GM23338 (cell line): ENCODE measurements at regions not wholly inside any gene's neighbourhood (a gene's known extent, or its start where the extent isn't known, plus 50 kb on each side); places are given as distances from the start of the nearest gene placed in this dataset.

Source experiments
- ATAC-seq: fragments of 200-7000 bp; cut with Tn5 transposase; 3 replicates; pipeline ENCODE4 v1.9.1; 2020
- DNase-seq: peaks from one replicate; pipeline ENCODE4 v3.0.0-alpha.2; 2015; ENCODE audit warnings: low spot score
- H2AFZ ChIP-seq: fragments of 200-600 bp; sonication (generic); 2 replicates; pipeline ENCODE4 v1.8.0; 2016; ENCODE audit warnings: antibody characterized with exemption, mild to moderate bottlenecking, moderate library complexity
- H3F3A ChIP-seq: fragments of 200-600 bp; sonication (generic); replicated peaks from 2 replicates; pipeline ENCODE4 v1.8.0; 2017; ENCODE audit warnings: antibody characterized with exemption, mixed run types, low read depth
- H3K27ac ChIP-seq: fragments of 200-600 bp; sonication (generic); 2 replicates; pipeline ENCODE4 v1.6.1; 2016; ENCODE audit warnings: low read depth
- H3K27me3 ChIP-seq: fragments of 200-600 bp; sonication (generic); 2 replicates; pipeline ENCODE4 v1.8.0; 2016; ENCODE audit warnings: mild to moderate bottlenecking, mixed run types, moderate library complexity; ENCODE audit not compliant: insufficient read depth
- H3K36me3 ChIP-seq: fragments of 200-600 bp; sonication (generic); 2 replicates; pipeline ENCODE4 v1.8.0; 2016; ENCODE audit warnings: mild to moderate bottlenecking; ENCODE audit not compliant: insufficient read depth
- H3K4me1 ChIP-seq: fragments of 200-600 bp; sonication (generic); 2 replicates; pipeline ENCODE4 v1.8.0; 2016; ENCODE audit warnings: mild to moderate bottlenecking, moderate library complexity; ENCODE audit not compliant: insufficient read depth
- H3K4me2 ChIP-seq: fragments of 200-600 bp; sonication (generic); 2 replicates; pipeline ENCODE4 v1.7.1; 2017; ENCODE audit warnings: mixed run types
- H3K4me3 ChIP-seq: fragments of 200-600 bp; sonication (generic); 2 replicates; pipeline ENCODE4 v1.6.1; 2016; ENCODE audit warnings: mixed run types
- H3K79me2 ChIP-seq: fragments of 200-600 bp; sonication (generic); replicated peaks from 2 replicates; pipeline ENCODE4 v1.8.0; 2017; ENCODE audit warnings: mild to moderate bottlenecking; ENCODE audit not compliant: insufficient read depth
- H3K9me2 ChIP-seq: fragments of 200-600 bp; sonication (generic); 2 replicates; pipeline ENCODE4 v1.8.0; 2017; ENCODE audit not compliant: insufficient read depth
- H4K20me1 ChIP-seq: fragments of 200-600 bp; sonication (generic); replicated peaks from 2 replicates; pipeline ENCODE4 v1.8.0; 2017; ENCODE audit warnings: mild to moderate bottlenecking; ENCODE audit not compliant: insufficient read depth
- H3K27ac Mint-ChIP-seq: 2 replicates; pipeline ENCODE4 v1.8.0; 2020; ENCODE audit warnings: inconsistent platforms, mild to moderate bottlenecking, moderate library complexity, mixed read lengths
- H3K27me3 Mint-ChIP-seq: 3 replicates; pipeline ENCODE4 v1.8.0; 2022; ENCODE audit warnings: low read depth, mild to moderate bottlenecking, moderate library complexity, mixed read lengths, inconsistent platforms; ENCODE audit not compliant: insufficient read depth, poor library complexity
- H3K36me3 Mint-ChIP-seq: 3 replicates; pipeline ENCODE4 v1.8.0; 2021; ENCODE audit warnings: low read depth, mild to moderate bottlenecking, inconsistent platforms, moderate library complexity, mixed read lengths
- H3K4me1 Mint-ChIP-seq: 3 replicates; pipeline ENCODE4 v1.8.0; 2020; ENCODE audit warnings: mild to moderate bottlenecking, inconsistent platforms, mixed read lengths
- H3K4me3 Mint-ChIP-seq: 3 replicates; pipeline ENCODE4 v1.8.0; 2021; ENCODE audit warnings: moderate library complexity, mild to moderate bottlenecking, inconsistent platforms, mixed read lengths
- H3K9me3 Mint-ChIP-seq: 3 replicates; pipeline ENCODE4 v1.8.0; 2020; ENCODE audit warnings: moderate library complexity, mild to moderate bottlenecking, inconsistent platforms, mixed read lengths
- CREB1 ChIP-seq: fragments of 250-450 bp; sonication (Bioruptor Pico); IDR thresholded peaks from 2 replicates; pipeline ENCODE4 v1.5.0; 2020; ENCODE audit warnings: low read depth, mild to moderate bottlenecking, moderate library complexity
- EZH2 ChIP-seq: fragments of 200-600 bp; sonication (generic); IDR thresholded peaks from one replicate; pipeline ENCODE4 v1.8.0; 2017; ENCODE audit warnings: antibody characterized with exemption, mild to moderate bottlenecking, low read depth; ENCODE audit not compliant: unreplicated experiment
- EZH2phosphoT487 ChIP-seq: fragments of 200-600 bp; sonication (generic); IDR thresholded peaks from one replicate; pipeline ENCODE4 v1.8.1; 2018; ENCODE audit warnings: antibody characterized with exemption; ENCODE audit not compliant: unreplicated experiment
- JUNB ChIP-seq: IDR thresholded peaks from one replicate; pipeline ENCODE4 v1.6.1; 2016; ENCODE audit warnings: antibody characterized with exemption; ENCODE audit not compliant: unreplicated experiment
- NANOG ChIP-seq: IDR thresholded peaks from 2 replicates; pipeline ENCODE4 v1.6.1; 2016; ENCODE audit warnings: antibody characterized with exemption, borderline replicate concordance
- POLR2AphosphoS5 ChIP-seq: IDR thresholded peaks from 2 replicates; pipeline ENCODE4 v1.6.1; 2016; ENCODE audit warnings: antibody characterized with exemption, low read depth
- STAT1 ChIP-seq: IDR thresholded peaks from one replicate; pipeline ENCODE4 v1.6.1; 2016; ENCODE audit warnings: antibody characterized with exemption; ENCODE audit not compliant: unreplicated experiment
- ZNF114 ChIP-seq: fragments of 250-450 bp; sonication (Bioruptor Pico); IDR thresholded peaks from 2 replicates; pipeline ENCODE4 v1.5.0; 2020; ENCODE audit warnings: mild to moderate bottlenecking, moderate library complexity
- ZNF331 ChIP-seq: fragments of 250-450 bp; sonication (Bioruptor Pico); IDR thresholded peaks from 2 replicates; pipeline ENCODE4 v1.5.0; 2020; ENCODE audit warnings: low read depth, mild to moderate bottlenecking, moderate library complexity
- TF ChIP-seq, protein P1 (sequence below): IDR thresholded peaks from 2 replicates; pipeline ENCODE4 v1.6.1; 2016; ENCODE audit warnings: antibody characterized with exemption
- TF ChIP-seq, protein P2 (sequence below): fragments of 250-450 bp; sonication (Bioruptor Pico); IDR thresholded peaks from 2 replicates; pipeline ENCODE4 v1.5.0; 2020; ENCODE audit warnings: mild to moderate bottlenecking, moderate library complexity
- TF ChIP-seq, protein P3 (sequence below): IDR thresholded peaks from one replicate; pipeline ENCODE4 v1.6.1; 2018; ENCODE audit warnings: antibody characterized with exemption; ENCODE audit not compliant: unreplicated experiment

DNA sequence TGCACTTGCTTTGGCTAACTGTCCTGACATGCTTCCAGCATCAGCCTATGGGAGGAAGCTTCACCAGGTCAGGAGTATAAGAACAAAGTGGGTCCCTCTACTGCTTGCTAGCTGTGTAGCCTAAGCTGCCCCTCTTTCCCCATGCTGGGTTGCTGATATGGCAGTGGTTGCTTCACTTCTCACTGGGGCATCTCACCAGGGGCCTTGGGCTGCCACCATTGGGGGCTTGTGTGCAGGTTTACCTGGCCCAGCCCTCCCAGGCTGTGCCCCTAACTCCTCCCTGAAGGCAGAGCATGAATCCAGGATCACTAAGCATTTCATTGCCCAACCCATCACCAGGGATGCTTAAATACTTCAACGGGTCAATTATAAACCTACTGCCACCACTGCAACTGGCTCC is 817.1 kb upstream of the TMEFF2 start (continued):
- TF ChIP-seq EZH2phosphoT487 (no peak), CREB1 (CRISPR knock-in tag) (no peak), ZNF114 (CRISPR knock-in tag) (no peak), JUNB (no peak), STAT1 (no peak)
- TF ChIP-seq, protein P1, sequence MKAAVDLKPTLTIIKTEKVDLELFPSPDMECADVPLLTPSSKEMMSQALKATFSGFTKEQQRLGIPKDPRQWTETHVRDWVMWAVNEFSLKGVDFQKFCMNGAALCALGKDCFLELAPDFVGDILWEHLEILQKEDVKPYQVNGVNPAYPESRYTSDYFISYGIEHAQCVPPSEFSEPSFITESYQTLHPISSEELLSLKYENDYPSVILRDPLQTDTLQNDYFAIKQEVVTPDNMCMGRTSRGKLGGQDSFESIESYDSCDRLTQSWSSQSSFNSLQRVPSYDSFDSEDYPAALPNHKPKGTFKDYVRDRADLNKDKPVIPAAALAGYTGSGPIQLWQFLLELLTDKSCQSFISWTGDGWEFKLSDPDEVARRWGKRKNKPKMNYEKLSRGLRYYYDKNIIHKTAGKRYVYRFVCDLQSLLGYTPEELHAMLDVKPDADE: no peak

DNA sequence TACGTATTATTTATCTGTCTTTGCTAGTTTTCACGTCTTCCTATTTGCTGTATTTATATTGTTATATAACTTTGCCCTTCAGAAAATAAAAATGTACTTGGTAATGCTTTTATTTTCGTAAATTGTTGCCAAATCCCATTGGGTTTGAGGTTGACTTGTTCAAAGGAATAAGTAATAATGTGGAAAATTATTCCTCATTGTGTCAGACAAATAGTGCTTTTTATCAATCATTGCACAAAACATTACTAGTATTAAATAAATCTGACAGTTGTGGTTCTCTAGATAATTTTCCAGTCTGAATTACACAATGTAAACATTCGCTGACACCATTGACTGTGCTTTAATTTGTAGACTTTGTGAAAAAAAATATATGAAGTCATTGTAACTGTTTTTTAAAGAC is 798.3 kb upstream of the TMEFF2 start:
- Histone ChIP-seq H3K27ac (no peak overlapping the region), H3K79me2 (no peaks in the 10 kb centered on the region), H3K27me3 (no peaks in the 10 kb centered on the region), H3F3A (no peaks in the 10 kb centered on the region), H2AFZ (no peak overlapping the region), H3K4me1 (no peaks in the 10 kb centered on the region), H3K4me2 (no peak overlapping the region), H3K9me2 (no peaks in the 10 kb centered on the region), H4K20me1 (no peaks in the 10 kb centered on the region), H3K36me3 (no peaks in the 10 kb centered on the region), H3K4me3 (no peak overlapping the region)
- Mint-ChIP-seq H3K27ac (no peak overlapping the region), H3K36me3 (no peaks in the 10 kb centered on the region), H3K27me3 (no peaks in the 10 kb centered on the region), H3K4me3 (no peak overlapping the region), H3K4me1 (no peaks in the 10 kb centered on the region), H3K9me3 (0 out of 3 replicates have a peak, but pooled peaks cover 3% of the 10 kb centered on the region)
- no peak for ATAC-seq
- DNase-seq: no peak
- no peak for TF ChIP-seq POLR2AphosphoS5
- no peak for TF ChIP-seq EZH2phosphoT487
- TF ChIP-seq, protein P2, sequence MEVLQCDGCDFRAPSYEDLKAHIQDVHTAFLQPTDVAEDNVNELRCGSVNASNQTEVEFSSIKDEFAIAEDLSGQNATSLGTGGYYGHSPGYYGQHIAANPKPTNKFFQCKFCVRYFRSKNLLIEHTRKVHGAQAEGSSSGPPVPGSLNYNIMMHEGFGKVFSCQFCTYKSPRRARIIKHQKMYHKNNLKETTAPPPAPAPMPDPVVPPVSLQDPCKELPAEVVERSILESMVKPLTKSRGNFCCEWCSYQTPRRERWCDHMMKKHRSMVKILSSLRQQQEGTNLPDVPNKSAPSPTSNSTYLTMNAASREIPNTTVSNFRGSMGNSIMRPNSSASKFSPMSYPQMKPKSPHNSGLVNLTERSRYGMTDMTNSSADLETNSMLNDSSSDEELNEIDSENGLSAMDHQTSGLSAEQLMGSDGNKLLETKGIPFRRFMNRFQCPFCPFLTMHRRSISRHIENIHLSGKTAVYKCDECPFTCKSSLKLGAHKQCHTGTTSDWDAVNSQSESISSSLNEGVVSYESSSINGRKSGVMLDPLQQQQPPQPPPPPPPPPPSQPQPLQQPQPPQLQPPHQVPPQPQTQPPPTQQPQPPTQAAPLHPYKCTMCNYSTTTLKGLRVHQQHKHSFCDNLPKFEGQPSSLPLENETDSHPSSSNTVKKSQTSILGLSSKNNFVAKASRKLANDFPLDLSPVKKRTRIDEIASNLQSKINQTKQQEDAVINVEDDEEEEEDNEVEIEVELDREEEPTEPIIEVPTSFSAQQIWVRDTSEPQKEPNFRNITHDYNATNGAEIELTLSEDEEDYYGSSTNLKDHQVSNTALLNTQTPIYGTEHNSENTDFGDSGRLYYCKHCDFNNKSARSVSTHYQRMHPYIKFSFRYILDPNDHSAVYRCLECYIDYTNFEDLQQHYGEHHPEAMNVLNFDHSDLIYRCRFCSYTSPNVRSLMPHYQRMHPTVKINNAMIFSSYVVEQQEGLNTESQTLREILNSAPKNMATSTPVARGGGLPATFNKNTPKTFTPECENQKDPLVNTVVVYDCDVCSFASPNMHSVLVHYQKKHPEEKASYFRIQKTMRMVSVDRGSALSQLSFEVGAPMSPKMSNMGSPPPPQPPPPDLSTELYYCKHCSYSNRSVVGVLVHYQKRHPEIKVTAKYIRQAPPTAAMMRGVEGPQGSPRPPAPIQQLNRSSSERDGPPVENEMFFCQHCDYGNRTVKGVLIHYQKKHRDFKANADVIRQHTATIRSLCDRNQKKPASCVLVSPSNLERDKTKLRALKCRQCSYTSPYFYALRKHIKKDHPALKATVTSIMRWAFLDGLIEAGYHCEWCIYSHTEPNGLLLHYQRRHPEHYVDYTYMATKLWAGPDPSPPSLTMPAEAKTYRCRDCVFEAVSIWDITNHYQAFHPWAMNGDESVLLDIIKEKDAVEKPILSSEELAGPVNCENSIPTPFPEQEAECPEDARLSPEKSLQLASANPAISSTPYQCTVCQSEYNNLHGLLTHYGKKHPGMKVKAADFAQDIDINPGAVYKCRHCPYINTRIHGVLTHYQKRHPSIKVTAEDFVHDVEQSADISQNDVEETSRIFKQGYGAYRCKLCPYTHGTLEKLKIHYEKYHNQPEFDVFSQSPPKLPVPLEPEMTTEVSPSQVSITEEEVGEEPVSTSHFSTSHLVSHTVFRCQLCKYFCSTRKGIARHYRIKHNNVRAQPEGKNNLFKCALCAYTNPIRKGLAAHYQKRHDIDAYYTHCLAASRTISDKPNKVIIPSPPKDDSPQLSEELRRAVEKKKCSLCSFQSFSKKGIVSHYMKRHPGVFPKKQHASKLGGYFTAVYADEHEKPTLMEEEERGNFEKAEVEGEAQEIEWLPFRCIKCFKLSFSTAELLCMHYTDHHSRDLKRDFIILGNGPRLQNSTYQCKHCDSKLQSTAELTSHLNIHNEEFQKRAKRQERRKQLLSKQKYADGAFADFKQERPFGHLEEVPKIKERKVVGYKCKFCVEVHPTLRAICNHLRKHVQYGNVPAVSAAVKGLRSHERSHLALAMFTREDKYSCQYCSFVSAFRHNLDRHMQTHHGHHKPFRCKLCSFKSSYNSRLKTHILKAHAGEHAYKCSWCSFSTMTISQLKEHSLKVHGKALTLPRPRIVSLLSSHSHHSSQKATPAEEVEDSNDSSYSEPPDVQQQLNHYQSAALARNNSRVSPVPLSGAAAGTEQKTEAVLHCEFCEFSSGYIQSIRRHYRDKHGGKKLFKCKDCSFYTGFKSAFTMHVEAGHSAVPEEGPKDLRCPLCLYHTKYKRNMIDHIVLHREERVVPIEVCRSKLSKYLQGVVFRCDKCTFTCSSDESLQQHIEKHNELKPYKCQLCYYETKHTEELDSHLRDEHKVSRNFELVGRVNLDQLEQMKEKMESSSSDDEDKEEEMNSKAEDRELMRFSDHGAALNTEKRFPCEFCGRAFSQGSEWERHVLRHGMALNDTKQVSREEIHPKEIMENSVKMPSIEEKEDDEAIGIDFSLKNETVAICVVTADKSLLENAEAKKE (CRISPR knock-in tag): no peak
- no peak for TF ChIP-seq EZH2
- no peak for TF ChIP-seq JUNB
- no peak for TF ChIP-seq ZNF331
- TF ChIP-seq NANOG: no peak
- no peak for TF ChIP-seq ZNF114 (CRISPR knock-in tag)
- TF ChIP-seq CREB1 (CRISPR knock-in tag): no peak
- TF ChIP-seq, protein P3, sequence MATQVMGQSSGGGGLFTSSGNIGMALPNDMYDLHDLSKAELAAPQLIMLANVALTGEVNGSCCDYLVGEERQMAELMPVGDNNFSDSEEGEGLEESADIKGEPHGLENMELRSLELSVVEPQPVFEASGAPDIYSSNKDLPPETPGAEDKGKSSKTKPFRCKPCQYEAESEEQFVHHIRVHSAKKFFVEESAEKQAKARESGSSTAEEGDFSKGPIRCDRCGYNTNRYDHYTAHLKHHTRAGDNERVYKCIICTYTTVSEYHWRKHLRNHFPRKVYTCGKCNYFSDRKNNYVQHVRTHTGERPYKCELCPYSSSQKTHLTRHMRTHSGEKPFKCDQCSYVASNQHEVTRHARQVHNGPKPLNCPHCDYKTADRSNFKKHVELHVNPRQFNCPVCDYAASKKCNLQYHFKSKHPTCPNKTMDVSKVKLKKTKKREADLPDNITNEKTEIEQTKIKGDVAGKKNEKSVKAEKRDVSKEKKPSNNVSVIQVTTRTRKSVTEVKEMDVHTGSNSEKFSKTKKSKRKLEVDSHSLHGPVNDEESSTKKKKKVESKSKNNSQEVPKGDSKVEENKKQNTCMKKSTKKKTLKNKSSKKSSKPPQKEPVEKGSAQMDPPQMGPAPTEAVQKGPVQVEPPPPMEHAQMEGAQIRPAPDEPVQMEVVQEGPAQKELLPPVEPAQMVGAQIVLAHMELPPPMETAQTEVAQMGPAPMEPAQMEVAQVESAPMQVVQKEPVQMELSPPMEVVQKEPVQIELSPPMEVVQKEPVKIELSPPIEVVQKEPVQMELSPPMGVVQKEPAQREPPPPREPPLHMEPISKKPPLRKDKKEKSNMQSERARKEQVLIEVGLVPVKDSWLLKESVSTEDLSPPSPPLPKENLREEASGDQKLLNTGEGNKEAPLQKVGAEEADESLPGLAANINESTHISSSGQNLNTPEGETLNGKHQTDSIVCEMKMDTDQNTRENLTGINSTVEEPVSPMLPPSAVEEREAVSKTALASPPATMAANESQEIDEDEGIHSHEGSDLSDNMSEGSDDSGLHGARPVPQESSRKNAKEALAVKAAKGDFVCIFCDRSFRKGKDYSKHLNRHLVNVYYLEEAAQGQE: no peak
- TF ChIP-seq, protein P1: no peak
